Suppressor macrophage (primary cell): ENCODE measurements at regions not wholly inside any gene's neighbourhood (a gene's known extent, or its start where the extent isn't known, plus 50 kb on each side); places are given as distances from the start of the nearest gene placed in this dataset.

Experiments
- DNase-seq, 4 experiments: peaks; one replicate each; pipeline ENCODE4 v3.0.0-alpha.2; 2020 to 2022

DNA sequence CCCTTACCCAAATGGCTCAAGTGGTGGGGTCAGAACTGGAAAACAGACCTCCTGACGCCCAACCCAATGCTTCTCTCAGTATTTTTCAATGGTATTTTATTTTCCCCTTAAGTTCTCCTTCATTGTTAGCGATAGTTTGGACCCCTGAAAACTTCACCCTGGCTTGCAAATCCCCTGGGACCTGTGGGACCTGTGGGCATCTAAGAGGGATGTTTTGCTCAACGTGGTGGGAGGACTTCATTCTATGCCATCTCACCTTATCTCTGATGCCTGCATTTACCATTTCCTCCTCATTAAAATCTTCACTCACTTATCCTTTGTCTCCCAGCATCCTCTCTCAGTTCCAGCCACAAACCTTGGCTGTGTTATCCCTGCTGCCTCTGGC is 59.4 kb upstream of the GZMB start:
- DNase-seq, result no peak

DNA sequence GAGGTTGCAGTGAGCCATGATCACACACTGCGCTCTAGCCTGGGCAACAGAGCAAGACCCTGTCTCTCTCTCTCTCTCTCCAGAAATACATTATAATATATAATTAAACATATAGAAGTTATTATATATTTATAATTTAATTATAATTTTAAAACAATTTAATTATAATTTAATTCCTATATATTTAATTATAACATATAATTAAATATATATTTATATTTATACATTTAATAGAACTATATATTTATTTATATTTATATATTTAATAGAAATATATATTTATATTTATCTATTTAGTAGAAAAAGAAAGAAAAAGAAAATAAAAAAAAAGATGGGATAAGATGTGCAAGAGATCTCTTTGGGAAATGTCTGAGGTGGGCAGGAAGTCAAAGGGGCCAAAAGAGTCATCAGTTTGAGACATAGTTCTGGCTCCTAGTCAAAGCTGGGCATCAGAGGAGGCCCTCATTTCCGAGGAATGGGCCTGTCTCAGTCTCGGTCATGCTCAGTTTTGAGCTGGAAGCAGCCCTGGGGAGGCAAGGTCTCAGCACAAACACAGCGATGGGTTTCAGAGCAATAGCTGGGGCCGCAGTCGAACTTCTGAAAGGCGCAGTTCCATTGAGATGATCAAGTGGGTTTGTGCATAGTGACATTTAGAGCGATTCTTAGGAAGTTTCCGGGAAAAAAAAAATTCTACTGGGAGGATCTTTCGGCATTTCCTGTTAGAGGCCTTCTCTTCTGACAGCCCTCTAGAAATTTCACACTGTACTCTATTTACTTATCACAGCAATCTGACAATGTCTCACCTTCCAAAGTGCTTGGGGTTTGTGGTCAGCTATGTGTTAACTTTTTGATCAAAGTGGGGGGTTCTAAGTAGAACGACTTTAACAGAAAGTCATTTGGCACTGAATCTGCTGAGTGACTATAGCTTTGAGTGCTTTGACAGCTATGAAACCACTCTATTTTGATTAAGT is 58.7 kb upstream of the GZMB start:
- no peak for DNase-seq

DNA sequence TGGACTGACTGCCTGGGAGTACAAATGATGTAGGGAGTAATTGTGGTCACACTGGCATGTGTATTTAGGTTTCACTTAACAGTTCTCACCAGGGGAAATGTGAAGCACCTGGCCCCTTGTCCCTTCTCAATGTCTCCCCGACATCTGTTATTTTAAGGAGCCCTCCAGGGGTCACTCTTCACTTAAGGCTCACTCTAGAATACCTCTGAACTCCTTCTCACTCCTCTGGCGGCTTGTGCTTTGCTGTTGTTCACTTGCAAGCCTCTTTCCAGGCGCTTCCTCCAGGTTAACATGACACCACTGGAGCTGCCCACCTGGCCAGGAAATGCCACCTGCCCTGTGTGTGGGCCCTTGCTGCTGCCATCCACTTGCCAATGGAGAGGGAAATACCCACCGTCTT is 56.5 kb upstream of the GZMB start:
- no peak for DNase-seq

DNA sequence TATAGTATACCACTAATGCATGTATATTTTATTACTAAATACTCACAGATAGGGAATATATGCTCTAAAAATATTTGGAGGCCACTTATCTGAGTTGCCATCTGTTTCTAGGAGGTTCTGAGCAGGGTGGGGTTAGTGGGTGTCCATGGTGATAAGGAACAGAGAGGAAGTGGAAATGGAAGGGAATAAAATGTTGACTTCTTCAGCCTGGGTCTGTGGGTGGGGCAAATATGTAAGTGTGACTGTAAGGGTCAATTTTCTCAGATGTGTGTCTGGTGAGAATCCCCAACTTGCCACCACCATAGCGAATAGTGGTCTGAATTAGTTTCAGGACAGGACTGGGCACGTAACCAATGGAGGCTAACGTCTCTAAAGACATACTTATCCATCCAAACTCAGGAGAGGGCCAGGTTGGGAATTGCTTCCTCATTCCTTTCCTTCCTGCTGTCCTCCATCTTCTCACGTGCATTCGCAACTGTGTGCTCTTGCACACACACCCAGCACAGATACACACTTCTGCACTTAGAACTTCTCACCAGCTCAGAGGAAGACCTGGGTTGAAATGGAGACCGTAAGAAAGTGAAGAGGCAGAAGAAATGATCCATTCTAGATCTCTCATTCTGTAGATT is 54.2 kb upstream of the GZMB start:
- DNase-seq, result no peak
